ENCODE measurements at regions not wholly inside any gene's neighbourhood (a gene's known extent, or its start where the extent isn't known, plus 50 kb on each side); places are given as distances from the start of the nearest gene placed in this dataset.

GRCh38 chr10:125562737-125563136 lies 120.2 kb downstream of the TEX36 start:
- H3K4me1 Mint-ChIP-seq (ENCODE audit: low read depth, unreplicated experiment), result no peaks in the 10 kb centered on the region
- TF ChIP-seq, protein P1, sequence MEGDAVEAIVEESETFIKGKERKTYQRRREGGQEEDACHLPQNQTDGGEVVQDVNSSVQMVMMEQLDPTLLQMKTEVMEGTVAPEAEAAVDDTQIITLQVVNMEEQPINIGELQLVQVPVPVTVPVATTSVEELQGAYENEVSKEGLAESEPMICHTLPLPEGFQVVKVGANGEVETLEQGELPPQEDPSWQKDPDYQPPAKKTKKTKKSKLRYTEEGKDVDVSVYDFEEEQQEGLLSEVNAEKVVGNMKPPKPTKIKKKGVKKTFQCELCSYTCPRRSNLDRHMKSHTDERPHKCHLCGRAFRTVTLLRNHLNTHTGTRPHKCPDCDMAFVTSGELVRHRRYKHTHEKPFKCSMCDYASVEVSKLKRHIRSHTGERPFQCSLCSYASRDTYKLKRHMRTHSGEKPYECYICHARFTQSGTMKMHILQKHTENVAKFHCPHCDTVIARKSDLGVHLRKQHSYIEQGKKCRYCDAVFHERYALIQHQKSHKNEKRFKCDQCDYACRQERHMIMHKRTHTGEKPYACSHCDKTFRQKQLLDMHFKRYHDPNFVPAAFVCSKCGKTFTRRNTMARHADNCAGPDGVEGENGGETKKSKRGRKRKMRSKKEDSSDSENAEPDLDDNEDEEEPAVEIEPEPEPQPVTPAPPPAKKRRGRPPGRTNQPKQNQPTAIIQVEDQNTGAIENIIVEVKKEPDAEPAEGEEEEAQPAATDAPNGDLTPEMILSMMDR (IDR thresholded peaks at IDR 0.05; ENCODE audit: partially characterized antibody, unreplicated experiment), result no peak
- no peak overlapping the region for H3K27ac Mint-ChIP-seq (ENCODE audit: unreplicated experiment)
- H3K27me3 Mint-ChIP-seq (ENCODE audit: unreplicated experiment), result no peaks in the 10 kb centered on the region
- H3K9me3 Mint-ChIP-seq (ENCODE audit: unreplicated experiment), result no peaks in the 10 kb centered on the region
- DNase-seq, result no peak
- no peak overlapping the region for H3K4me3 Mint-ChIP-seq (ENCODE audit: unreplicated experiment)
- peaks cover 8% of the 10 kb centered on the region for H3K36me3 Mint-ChIP-seq (ENCODE audit: unreplicated experiment)

DNA sequence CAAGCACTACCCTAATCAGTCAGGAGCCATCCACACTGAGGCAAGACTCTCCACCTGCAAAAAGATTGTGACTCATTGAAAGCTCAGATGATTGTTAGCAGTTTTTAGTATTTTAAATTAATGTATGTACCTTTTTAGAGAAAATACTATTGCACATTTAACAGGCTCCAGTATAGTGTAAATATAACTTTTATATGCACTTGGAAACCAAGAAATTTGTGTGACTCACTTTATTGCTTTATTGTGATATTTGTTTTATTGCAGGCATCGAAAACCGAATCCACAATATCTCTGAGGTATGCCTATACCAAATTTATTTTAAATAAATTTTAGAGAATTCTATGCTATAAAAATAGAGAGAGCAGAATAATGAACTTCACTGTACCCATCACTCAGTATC lies 122.0 kb downstream of the TEX36 start:
- Mint-ChIP-seq H3K9me3 (ENCODE audit: unreplicated experiment) (no peaks in the 10 kb centered on the region), H3K4me1 (ENCODE audit: low read depth, unreplicated experiment) (no peaks in the 10 kb centered on the region), H3K4me3 (ENCODE audit: unreplicated experiment) (no peak overlapping the region), H3K36me3 (ENCODE audit: unreplicated experiment) (peaks cover 5% of the 10 kb centered on the region), H3K27ac (ENCODE audit: unreplicated experiment) (no peak overlapping the region), H3K27me3 (ENCODE audit: unreplicated experiment) (no peaks in the 10 kb centered on the region)
- TF ChIP-seq, protein P1 (IDR thresholded peaks at IDR 0.05; ENCODE audit: partially characterized antibody, unreplicated experiment), result no peak
- DNase-seq, result no peak

DNA sequence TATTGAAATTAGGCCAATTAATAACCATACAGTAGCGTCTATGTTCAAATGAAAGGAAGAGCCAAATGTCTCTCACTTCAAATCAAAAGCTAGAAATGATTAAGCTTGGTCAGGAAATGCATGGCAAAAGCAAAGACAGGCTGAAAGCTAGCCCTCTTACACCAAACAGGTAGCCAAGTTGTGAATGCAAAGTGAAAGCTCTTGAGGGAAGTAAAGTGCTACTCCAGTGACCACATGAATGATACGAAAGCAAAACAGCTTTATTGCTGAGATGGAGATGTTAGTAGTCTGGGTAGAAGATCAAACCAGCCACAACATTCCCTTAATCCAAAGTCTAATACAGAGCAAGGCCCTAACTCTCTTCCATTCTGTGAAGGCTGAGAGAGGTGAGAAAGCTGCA lies 123.8 kb downstream of the TEX36 start:
- Mint-ChIP-seq H3K9me3 (ENCODE audit: unreplicated experiment) (no peaks in the 10 kb centered on the region), H3K27me3 (ENCODE audit: unreplicated experiment) (no peaks in the 10 kb centered on the region), H3K4me1 (ENCODE audit: low read depth, unreplicated experiment) (no peaks in the 10 kb centered on the region), H3K27ac (ENCODE audit: unreplicated experiment) (no peak overlapping the region), H3K36me3 (ENCODE audit: unreplicated experiment) (no peaks in the 10 kb centered on the region), H3K4me3 (ENCODE audit: unreplicated experiment) (no peak overlapping the region)
- TF ChIP-seq, protein P1 (IDR thresholded peaks at IDR 0.05; ENCODE audit: partially characterized antibody, unreplicated experiment), result no peak
- DNase-seq, result no peak

- H3K4me3 Mint-ChIP-seq (ENCODE audit: unreplicated experiment), result no peak overlapping the region
- no peak for DNase-seq
- H3K4me1 Mint-ChIP-seq (ENCODE audit: low read depth, unreplicated experiment), result no peaks in the 10 kb centered on the region
- H3K27ac Mint-ChIP-seq (ENCODE audit: unreplicated experiment), result no peak overlapping the region
- no peaks in the 10 kb centered on the region for H3K9me3 Mint-ChIP-seq (ENCODE audit: unreplicated experiment)
- TF ChIP-seq, protein P1 (IDR thresholded peaks at IDR 0.05; ENCODE audit: partially characterized antibody, unreplicated experiment), result no peak
- H3K36me3 Mint-ChIP-seq (ENCODE audit: unreplicated experiment), result peaks cover 5% of the 10 kb centered on the region
- H3K27me3 Mint-ChIP-seq (ENCODE audit: unreplicated experiment), result no peaks in the 10 kb centered on the region
Observed at GRCh38 chr10:125557801-125558505, 125.0 kb downstream of the TEX36 start.

DNA sequence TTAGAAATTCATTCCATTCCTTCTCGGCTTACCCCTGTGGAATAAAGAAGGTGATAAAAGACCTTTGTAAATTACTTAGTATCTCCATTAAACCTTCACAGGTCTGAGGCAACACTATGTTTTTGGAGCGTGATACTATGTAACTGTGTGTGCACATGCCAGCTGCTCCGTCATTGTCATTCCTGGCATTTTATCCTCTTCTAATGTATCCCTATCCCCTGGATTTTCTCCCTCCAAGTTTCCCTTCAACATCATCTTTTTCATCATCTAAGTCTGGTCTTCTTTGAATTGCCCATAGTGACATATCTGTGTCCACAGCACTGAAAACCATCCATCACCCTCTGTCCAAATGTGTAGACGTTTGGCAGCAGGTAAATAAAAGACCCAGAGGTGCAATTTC lies 125.7 kb downstream of the TEX36 start:
- Mint-ChIP-seq H3K27me3 (ENCODE audit: unreplicated experiment) (no peaks in the 10 kb centered on the region), H3K4me1 (ENCODE audit: low read depth, unreplicated experiment) (no peaks in the 10 kb centered on the region), H3K36me3 (ENCODE audit: unreplicated experiment) (peaks cover 5% of the 10 kb centered on the region), H3K27ac (ENCODE audit: unreplicated experiment) (no peak overlapping the region), H3K9me3 (ENCODE audit: unreplicated experiment) (no peaks in the 10 kb centered on the region), H3K4me3 (ENCODE audit: unreplicated experiment) (no peak overlapping the region)
- TF ChIP-seq, protein P1 (IDR thresholded peaks at IDR 0.05; ENCODE audit: partially characterized antibody, unreplicated experiment), result no peak
- no peak for DNase-seq

Data from glutamatergic neuron (in vitro differentiated cells).